Endodermal cell (in vitro differentiated cells): ENCODE measurements at regions not wholly inside any gene's neighbourhood (a gene's known extent, or its start where the extent isn't known, plus 50 kb on each side); places are given as distances from the start of the nearest gene placed in this dataset.

ENCODE experiments used
- DNase-seq: peaks from one replicate; pipeline ENCODE4 v3.0.0-alpha.2; 2017
- H3K27ac ChIP-seq: 2 replicates; pipeline ENCODE4 v1.5.1; 2013; ENCODE audit warnings: mild to moderate bottlenecking, low read depth, low read length, moderate library complexity
- H3K27me3 ChIP-seq: 2 replicates; pipeline ENCODE4 v1.6.1; 2013; ENCODE audit warnings: mild to moderate bottlenecking, low read length, moderate library complexity; ENCODE audit not compliant: insufficient read depth, control insufficient read depth, poor library complexity, severe bottlenecking
- H3K36me3 ChIP-seq: 2 replicates; pipeline ENCODE4 v1.7.0; 2013; ENCODE audit warnings: mild to moderate bottlenecking, low read length, moderate library complexity; ENCODE audit not compliant: control insufficient read depth, insufficient read depth
- H3K4me1 ChIP-seq: one replicate; pipeline ENCODE4 v1.7.0; 2013; ENCODE audit warnings: low read length; ENCODE audit not compliant: control insufficient read depth, insufficient read depth
- H3K4me3 ChIP-seq: 2 replicates; pipeline ENCODE4 v1.5.1; 2013; ENCODE audit warnings: mild to moderate bottlenecking, low read length, moderate library complexity
- H3K9ac ChIP-seq: 2 replicates; pipeline ENCODE4 v1.6.1; 2013; ENCODE audit warnings: mild to moderate bottlenecking, low read length, moderate library complexity; ENCODE audit not compliant: poor library complexity, severe bottlenecking; ENCODE audit errors: extremely low read depth
- H3K9me3 ChIP-seq: 2 replicates; pipeline ENCODE4 v1.6.1; 2013; ENCODE audit warnings: mild to moderate bottlenecking, low read length, moderate library complexity; ENCODE audit not compliant: control insufficient read depth
- H3K27ac Mint-ChIP-seq: 2 replicates; pipeline ENCODE4 v1.8.0; 2020; ENCODE audit warnings: mixed read lengths
- H3K27me3 Mint-ChIP-seq: 2 replicates; pipeline ENCODE4 v1.8.0; 2021; ENCODE audit warnings: mild to moderate bottlenecking, mixed read lengths; ENCODE audit not compliant: insufficient read depth
- H3K36me3 Mint-ChIP-seq: 2 replicates; pipeline ENCODE4 v1.8.0; 2020; ENCODE audit warnings: low read depth, mixed read lengths
- H3K4me1 Mint-ChIP-seq: 2 replicates; pipeline ENCODE4 v1.8.0; 2020; ENCODE audit warnings: mixed read lengths
- H3K4me3 Mint-ChIP-seq: 2 replicates; pipeline ENCODE4 v1.8.0; 2020; ENCODE audit warnings: mild to moderate bottlenecking, moderate library complexity, mixed read lengths
- H3K9me3 Mint-ChIP-seq: 2 replicates; pipeline ENCODE4 v1.8.0; 2020; ENCODE audit warnings: mild to moderate bottlenecking, mixed read lengths
- CTCF ChIP-seq: fragments of 200-600 bp; sonication (generic); conservative IDR thresholded peaks from 2 replicates; pipeline ENCODE4 v1.5.0; 2021; ENCODE audit warnings: antibody characterized with exemption, mild to moderate bottlenecking
- WGBS, 2 experiments: methylation state at CpG; one replicate each; pipeline versions ENCODE4 v1.1.5 to v1.1.7; 2013; ENCODE audit warnings: missing lambda C conversion rate in 2 of 2, mixed read lengths in 1 of 2; ENCODE audit not compliant: insufficient coverage in 1 of 2, insufficient read length in 1 of 2; 5-methylcytosine and 5-hydroxymethylcytosine counted together

GRCh38 chr2:239534581-239535412, 134.0 kb upstream of the HDAC4 start:
- H3K4me3 ChIP-seq: no peak overlapping the region
- Mint-ChIP-seq H3K27ac (no peak overlapping the region), H3K9me3 (no peaks in the 10 kb centered on the region), H3K36me3 (no peaks in the 10 kb centered on the region), H3K4me3 (no peak overlapping the region), H3K4me1 (no peaks in the 10 kb centered on the region), H3K27me3 (peaks cover 2% of the 10 kb centered on the region)
- no peak for TF ChIP-seq CTCF
- no peaks in the 10 kb centered on the region for H3K36me3 ChIP-seq
- DNase-seq: no peak
- H3K27me3 ChIP-seq: no peaks in the 10 kb centered on the region
- H3K9me3 ChIP-seq: no peaks in the 10 kb centered on the region
- H3K27ac ChIP-seq: no peak overlapping the region
- H3K4me1 ChIP-seq: no peaks in the 10 kb centered on the region
- WGBS, 2 experiments: 91 to 98% methylated on average over 8 to 14 of the region's 14 CpGs
- H3K9ac ChIP-seq: no peak overlapping the region

- Mint-ChIP-seq H3K36me3 (no peaks in the 10 kb centered on the region), H3K27ac (no peak overlapping the region), H3K4me1 (no peaks in the 10 kb centered on the region), H3K9me3 (no peaks in the 10 kb centered on the region), H3K4me3 (no peak overlapping the region), H3K27me3 (peaks cover 2% of the 10 kb centered on the region)
- Histone ChIP-seq H3K27ac (no peak overlapping the region), H3K36me3 (no peaks in the 10 kb centered on the region), H3K4me3 (no peak overlapping the region), H3K4me1 (no peaks in the 10 kb centered on the region), H3K9me3 (no peaks in the 10 kb centered on the region), H3K27me3 (no peaks in the 10 kb centered on the region), H3K9ac (no peak overlapping the region)
- TF ChIP-seq CTCF: no peak
- DNase-seq: no peak
- 91 to 94% methylated on average over 5 to 10 of the region's 10 CpGs for WGBS, 2 experiments
These were observed 132.9 kb upstream of the HDAC4 start for GRCh38 chr2:239533569-239534316.

GRCh38 chr2:239532859-239533258, 132.0 kb upstream of the HDAC4 start:
- Histone ChIP-seq H3K27me3 (no peaks in the 10 kb centered on the region), H3K4me3 (no peak overlapping the region), H3K9me3 (no peaks in the 10 kb centered on the region), H3K36me3 (no peaks in the 10 kb centered on the region), H3K4me1 (no peaks in the 10 kb centered on the region), H3K27ac (no peak overlapping the region), H3K9ac (no peak overlapping the region)
- 90 to 96% methylated on average over 4 to 10 of the region's 10 CpGs for WGBS, 2 experiments
- Mint-ChIP-seq H3K9me3 (no peaks in the 10 kb centered on the region), H3K4me1 (no peaks in the 10 kb centered on the region), H3K36me3 (no peaks in the 10 kb centered on the region), H3K4me3 (no peak overlapping the region), H3K27ac (no peak overlapping the region), H3K27me3 (peaks cover 2% of the 10 kb centered on the region)
- no peak for TF ChIP-seq CTCF
- DNase-seq: no peak
